ENCODE measurements at regions not wholly inside any gene's neighbourhood (a gene's known extent, or its start where the extent isn't known, plus 50 kb on each side); places are given as distances from the start of the nearest gene placed in this dataset.

GRCh38 chr6:159461266-159461665, 231.8 kb downstream of the SOD2 start:
- TF ChIP-seq CTCF (IDR thresholded peaks at IDR 0.05; ENCODE audit: insufficient read depth, low read length, poor library complexity, severe bottlenecking) (no peak), EZH2phosphoT487 (conservative IDR thresholded peaks at IDR 0.05; ENCODE audit: low read length) (no peak)

Data from SU-DHL-6 (cell line).